ENCODE measurements at regions not wholly inside any gene's neighbourhood (a gene's known extent, or its start where the extent isn't known, plus 50 kb on each side); places are given as distances from the start of the nearest gene placed in this dataset.

DNA sequence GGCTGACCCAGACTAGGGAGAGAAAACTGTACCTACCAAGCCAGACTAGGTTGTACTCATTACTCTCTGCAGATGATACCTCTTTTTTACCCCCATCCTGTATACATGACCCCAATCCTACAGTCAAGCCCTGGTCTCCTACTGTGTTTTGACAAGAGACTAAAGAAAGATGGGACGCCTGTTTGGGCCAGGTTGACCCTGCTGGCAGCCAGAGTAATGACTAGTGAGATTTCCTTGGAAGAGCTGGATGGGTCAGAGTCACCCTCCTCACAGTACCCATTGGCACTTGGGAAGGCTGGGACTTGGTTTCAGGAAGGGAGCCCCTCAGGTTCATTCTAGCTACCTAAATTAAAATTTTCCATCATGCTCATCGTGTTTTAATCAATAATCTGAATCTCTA lies 89.7 kb upstream of the NR4A3 start:
- no peak for DNase-seq
- no peaks in the 10 kb centered on the region for H3K36me3 ChIP-seq (ENCODE audit: low read depth)
- H3K9me2 ChIP-seq (ENCODE audit: insufficient read depth): no peaks in the 10 kb centered on the region
- H3K9me3 ChIP-seq (ENCODE audit: low read depth): no peaks in the 10 kb centered on the region
- no peak overlapping the region for H3K4me2 ChIP-seq (ENCODE audit: unreplicated experiment)
- no peaks in the 10 kb centered on the region for H3K27me3 ChIP-seq (replicated peaks; ENCODE audit: insufficient read depth)
- no peak overlapping the region for H3K9ac ChIP-seq
- H4K20me1 ChIP-seq (ENCODE audit: insufficient read depth): no peaks in the 10 kb centered on the region
- H3K79me2 ChIP-seq (ENCODE audit: insufficient read depth): no peaks in the 10 kb centered on the region
- H2AFZ ChIP-seq: 0 out of 2 replicates have a peak overlapping the region, but pooled peaks have one; percentile 71
- TF ChIP-seq EZH2 (IDR thresholded peaks at IDR 0.05; ENCODE audit: insufficient read depth, poor library complexity, severe bottlenecking): no peak
- TF ChIP-seq EZH2phosphoT487 (IDR thresholded peaks at IDR 0.05; ENCODE audit: insufficient read depth, low read depth): no peak
- WGBS, 2 experiments (ENCODE audit: low coverage in 1 of 2, low lambda C conversion rate in 2 of 2, missing lambda C conversion rate in 2 of 2): 82 to 90% methylated on average over 2 of the region's 2 CpGs
- in situ Hi-C loops (cut with MboI): no loop called here
- H3F3A ChIP-seq (ENCODE audit: insufficient read depth): no peaks in the 10 kb centered on the region
- H3K4me1 ChIP-seq (ENCODE audit: insufficient read depth): 0 out of 2 replicates have a peak, but pooled peaks cover 8% of the 10 kb centered on the region
- H3K4me3 ChIP-seq: no peak overlapping the region
- no peak overlapping the region for H3K27ac ChIP-seq

DNA sequence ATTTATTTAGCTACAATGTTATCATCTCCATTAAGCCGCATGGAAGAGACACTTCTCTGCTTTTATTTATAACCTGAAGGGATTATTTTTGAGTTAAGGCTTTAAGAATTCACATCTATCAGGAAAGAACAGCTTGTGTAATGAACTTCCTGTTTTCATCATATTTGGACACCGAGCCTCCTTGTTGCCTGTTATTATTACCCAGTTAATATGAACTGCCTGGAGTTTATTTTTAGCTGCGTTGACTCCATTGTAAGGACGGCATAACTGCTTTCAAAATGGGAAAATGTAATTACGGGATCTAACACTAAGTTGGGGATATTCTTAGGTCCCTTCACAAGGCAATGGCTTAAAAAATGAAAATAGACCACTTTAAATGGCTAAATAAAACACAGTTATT lies 89.0 kb upstream of the NR4A3 start:
- peak overlapping the region; percentile 30; the same call in 1 of the 2 replicates for H3K4me3 ChIP-seq
- H3K9ac ChIP-seq: no peak overlapping the region
- H4K20me1 ChIP-seq (ENCODE audit: insufficient read depth): no peaks in the 10 kb centered on the region
- 0 out of 2 replicates have a peak, but pooled peaks cover 8% of the 10 kb centered on the region for H3K4me1 ChIP-seq (ENCODE audit: insufficient read depth)
- no peaks in the 10 kb centered on the region for H3K27me3 ChIP-seq (replicated peaks; ENCODE audit: insufficient read depth)
- DNase-seq: peak; percentile 37
- TF ChIP-seq EZH2phosphoT487 (IDR thresholded peaks at IDR 0.05; ENCODE audit: insufficient read depth, low read depth) (no peak), EZH2 (IDR thresholded peaks at IDR 0.05; ENCODE audit: insufficient read depth, poor library complexity, severe bottlenecking) (no peak)
- no peaks in the 10 kb centered on the region for H3K79me2 ChIP-seq (ENCODE audit: insufficient read depth)
- H3K27ac ChIP-seq: no peak overlapping the region
- 40% methylated on average over 5 of the region's 5 CpGs for WGBS, 2 experiments (ENCODE audit: low coverage in 1 of 2, low lambda C conversion rate in 2 of 2, missing lambda C conversion rate in 2 of 2)
- no peaks in the 10 kb centered on the region for H3F3A ChIP-seq (ENCODE audit: insufficient read depth)
- peak overlapping the region; percentile 43 for H3K4me2 ChIP-seq (ENCODE audit: unreplicated experiment)
- in situ Hi-C loops (cut with MboI): no loop called here
- H2AFZ ChIP-seq: peak overlapping the region; percentile 71
- no peaks in the 10 kb centered on the region for H3K36me3 ChIP-seq (ENCODE audit: low read depth)
- no peaks in the 10 kb centered on the region for H3K9me3 ChIP-seq (ENCODE audit: low read depth)
- H3K9me2 ChIP-seq (ENCODE audit: insufficient read depth): no peaks in the 10 kb centered on the region

DNA sequence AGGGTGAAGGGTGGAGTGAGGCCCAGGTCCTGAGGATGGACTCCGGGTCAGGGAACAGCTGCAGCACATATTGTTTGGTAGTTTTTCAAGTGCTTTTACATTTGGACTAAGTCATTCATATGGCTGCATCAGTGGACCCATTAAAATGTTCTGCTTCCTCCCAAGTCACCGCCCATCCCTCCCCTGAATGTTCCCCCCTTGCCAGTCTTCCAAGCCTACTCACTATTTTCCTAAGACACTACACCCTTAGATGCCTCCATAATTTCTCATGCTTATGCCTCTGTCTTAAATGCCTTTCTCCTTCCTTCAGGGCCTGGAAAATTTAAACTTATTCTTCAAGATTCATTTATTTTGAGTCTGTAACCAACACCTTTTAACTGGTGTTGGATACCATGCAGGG lies 86.6 kb upstream of the NR4A3 start:
- Histone ChIP-seq H3K9me2 (ENCODE audit: insufficient read depth) (no peaks in the 10 kb centered on the region), H3K4me2 (ENCODE audit: unreplicated experiment) (no peak overlapping the region), H3K4me1 (ENCODE audit: insufficient read depth) (0 out of 2 replicates have a peak, but pooled peaks cover 8% of the 10 kb centered on the region), H3K9me3 (ENCODE audit: low read depth) (no peaks in the 10 kb centered on the region), H3K4me3 (no peak overlapping the region), H4K20me1 (ENCODE audit: insufficient read depth) (no peaks in the 10 kb centered on the region), H3F3A (ENCODE audit: insufficient read depth) (no peaks in the 10 kb centered on the region), H2AFZ (no peak overlapping the region), H3K27me3 (replicated peaks; ENCODE audit: insufficient read depth) (no peaks in the 10 kb centered on the region), H3K27ac (no peak overlapping the region), H3K79me2 (ENCODE audit: insufficient read depth) (no peaks in the 10 kb centered on the region), H3K9ac (no peak overlapping the region), H3K36me3 (ENCODE audit: low read depth) (no peaks in the 10 kb centered on the region)
- no peak for DNase-seq
- TF ChIP-seq EZH2 (IDR thresholded peaks at IDR 0.05; ENCODE audit: insufficient read depth, poor library complexity, severe bottlenecking): no peak
- TF ChIP-seq EZH2phosphoT487 (IDR thresholded peaks at IDR 0.05; ENCODE audit: insufficient read depth, low read depth): no peak
- in situ Hi-C loops (cut with MboI): no loop called here
- 89 to 94% methylated on average over 2 of the region's 2 CpGs for WGBS, 2 experiments (ENCODE audit: low coverage in 1 of 2, low lambda C conversion rate in 2 of 2, missing lambda C conversion rate in 2 of 2)

DNA sequence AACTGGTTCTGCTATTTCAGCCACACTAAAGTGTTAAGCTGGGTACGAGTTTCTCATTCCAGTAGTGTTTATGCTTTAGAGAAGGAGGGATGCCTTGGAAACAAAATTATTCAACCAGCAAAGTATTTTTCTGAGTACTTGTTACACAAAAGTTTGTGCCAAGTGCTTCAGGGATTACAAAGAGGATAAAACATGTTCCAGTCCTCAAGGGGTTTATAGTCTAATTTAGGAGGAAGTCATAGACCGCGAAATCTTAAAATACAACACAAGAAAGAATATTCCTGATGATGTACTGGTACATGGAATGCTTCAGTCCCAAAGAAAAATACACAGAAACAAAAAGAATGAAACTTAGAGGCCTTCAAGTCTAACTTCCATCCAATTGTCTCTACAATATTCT lies 85.4 kb upstream of the NR4A3 start:
- in situ Hi-C loops (cut with MboI): no loop called here
- H3K9me2 ChIP-seq (ENCODE audit: insufficient read depth): no peaks in the 10 kb centered on the region
- H3K9me3 ChIP-seq (ENCODE audit: low read depth): no peaks in the 10 kb centered on the region
- H2AFZ ChIP-seq: no peak overlapping the region
- no peaks in the 10 kb centered on the region for H3F3A ChIP-seq (ENCODE audit: insufficient read depth)
- no peaks in the 10 kb centered on the region for H3K27me3 ChIP-seq (replicated peaks; ENCODE audit: insufficient read depth)
- no peak overlapping the region for H3K27ac ChIP-seq
- no peaks in the 10 kb centered on the region for H3K36me3 ChIP-seq (ENCODE audit: low read depth)
- peak; percentile 12 for DNase-seq
- H3K79me2 ChIP-seq (ENCODE audit: insufficient read depth): no peaks in the 10 kb centered on the region
- no peak overlapping the region for H3K4me3 ChIP-seq
- TF ChIP-seq EZH2 (IDR thresholded peaks at IDR 0.05; ENCODE audit: insufficient read depth, poor library complexity, severe bottlenecking): no peak
- no peak for TF ChIP-seq EZH2phosphoT487 (IDR thresholded peaks at IDR 0.05; ENCODE audit: insufficient read depth, low read depth)
- 0 out of 2 replicates have a peak, but pooled peaks cover 8% of the 10 kb centered on the region for H3K4me1 ChIP-seq (ENCODE audit: insufficient read depth)
- H3K4me2 ChIP-seq (ENCODE audit: unreplicated experiment): no peak overlapping the region
- H4K20me1 ChIP-seq (ENCODE audit: insufficient read depth): no peaks in the 10 kb centered on the region
- no peak overlapping the region for H3K9ac ChIP-seq
- 40 to 55% methylated on average over 3 of the region's 3 CpGs for WGBS, 2 experiments (ENCODE audit: low coverage in 1 of 2, low lambda C conversion rate in 2 of 2, missing lambda C conversion rate in 2 of 2)

DNA sequence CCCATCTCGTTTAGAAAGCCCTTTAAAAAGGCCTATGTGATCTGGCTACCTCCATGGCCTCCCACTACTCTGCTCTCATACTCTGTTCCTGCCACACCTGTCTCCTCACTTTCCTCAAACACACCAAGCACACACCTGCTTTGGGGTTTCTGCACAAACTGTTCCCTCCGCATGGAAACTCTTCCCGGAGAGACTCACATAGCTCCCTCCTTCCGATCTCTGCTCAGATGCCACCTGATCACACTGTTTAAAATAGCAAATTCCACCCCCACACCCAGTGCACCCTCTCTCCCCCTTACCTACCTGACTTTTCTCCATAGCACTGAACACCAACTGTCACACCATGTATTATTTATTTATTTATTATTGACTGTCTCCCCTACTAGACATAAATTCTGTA lies 84.0 kb upstream of the NR4A3 start:
- WGBS, 2 experiments (ENCODE audit: low coverage in 1 of 2, low lambda C conversion rate in 2 of 2, missing lambda C conversion rate in 2 of 2): 89 to 91% methylated on average over 4 of the region's 4 CpGs
- H3K9me3 ChIP-seq (ENCODE audit: low read depth): no peaks in the 10 kb centered on the region

More for the DNA sequence above, 84.0 kb upstream of the NR4A3 start:
- H3K27me3 ChIP-seq (replicated peaks; ENCODE audit: insufficient read depth): no peaks in the 10 kb centered on the region
- no peak for TF ChIP-seq EZH2phosphoT487 (IDR thresholded peaks at IDR 0.05; ENCODE audit: insufficient read depth, low read depth)
- no peak for TF ChIP-seq EZH2 (IDR thresholded peaks at IDR 0.05; ENCODE audit: insufficient read depth, poor library complexity, severe bottlenecking)
- no peak overlapping the region for H3K4me3 ChIP-seq
- no peak overlapping the region for H3K27ac ChIP-seq
- 0 out of 2 replicates have a peak, but pooled peaks cover 4% of the 10 kb centered on the region for H3K4me1 ChIP-seq (ENCODE audit: insufficient read depth)
- no peaks in the 10 kb centered on the region for H3K36me3 ChIP-seq (ENCODE audit: low read depth)
- in situ Hi-C loops (cut with MboI): no loop called here
- H3K4me2 ChIP-seq (ENCODE audit: unreplicated experiment): no peak overlapping the region
- H4K20me1 ChIP-seq (ENCODE audit: insufficient read depth): no peaks in the 10 kb centered on the region
- no peak for DNase-seq
- H3F3A ChIP-seq (ENCODE audit: insufficient read depth): no peaks in the 10 kb centered on the region
- H3K9me2 ChIP-seq (ENCODE audit: insufficient read depth): no peaks in the 10 kb centered on the region
- H3K79me2 ChIP-seq (ENCODE audit: insufficient read depth): no peaks in the 10 kb centered on the region
- no peak overlapping the region for H3K9ac ChIP-seq
- no peak overlapping the region for H2AFZ ChIP-seq
